Gastroesophageal sphincter (tissue), 3 donors: ENCODE measurements at regions not wholly inside any gene's neighbourhood (a gene's known extent, or its start where the extent isn't known, plus 50 kb on each side); places are given as distances from the start of the nearest gene placed in this dataset.

Experiments
- EP300 ChIP-seq: sonication (generic); formaldehyde crosslinking; IDR thresholded peaks from one replicate; pipeline ENCODE4 v1.6.1; 2017; ENCODE audit warnings: antibody characterized with exemption, mild to moderate bottlenecking
- TF ChIP-seq, protein P1 (sequence below), 4 experiments: fragments of 200-600 bp in 2 of 4; fragments of 450-650 bp in 2 of 4; sonication (generic) in 1 of 4; IDR thresholded peaks; one replicate each; pipeline ENCODE4 v1.5.1; 2017 to 2019; ENCODE audit warnings: antibody characterized with exemption in 4 of 4, mild to moderate bottlenecking in 2 of 4, moderate library complexity in 2 of 4

DNA sequence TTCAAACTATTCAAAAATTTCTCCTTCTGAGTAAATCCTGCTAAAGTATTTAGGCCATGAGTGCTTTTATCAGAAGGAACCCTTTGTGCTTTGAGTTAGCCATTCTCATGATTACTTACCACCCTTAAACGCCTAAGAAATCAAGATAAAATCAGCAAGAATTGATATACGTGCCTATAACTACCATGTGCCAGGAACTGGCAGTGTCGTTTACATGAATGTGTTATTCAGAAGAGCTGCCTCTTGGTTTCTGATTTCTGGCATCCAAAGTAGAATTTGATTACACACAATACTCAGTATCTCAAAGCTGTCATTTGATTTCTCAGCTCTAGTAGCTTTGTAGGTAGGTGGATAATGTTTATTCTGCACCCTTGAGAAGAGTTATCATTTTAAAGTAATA, 351.3 kb upstream of the CCDC54 start:
- no peak for TF ChIP-seq EP300
- TF ChIP-seq, protein P1, sequence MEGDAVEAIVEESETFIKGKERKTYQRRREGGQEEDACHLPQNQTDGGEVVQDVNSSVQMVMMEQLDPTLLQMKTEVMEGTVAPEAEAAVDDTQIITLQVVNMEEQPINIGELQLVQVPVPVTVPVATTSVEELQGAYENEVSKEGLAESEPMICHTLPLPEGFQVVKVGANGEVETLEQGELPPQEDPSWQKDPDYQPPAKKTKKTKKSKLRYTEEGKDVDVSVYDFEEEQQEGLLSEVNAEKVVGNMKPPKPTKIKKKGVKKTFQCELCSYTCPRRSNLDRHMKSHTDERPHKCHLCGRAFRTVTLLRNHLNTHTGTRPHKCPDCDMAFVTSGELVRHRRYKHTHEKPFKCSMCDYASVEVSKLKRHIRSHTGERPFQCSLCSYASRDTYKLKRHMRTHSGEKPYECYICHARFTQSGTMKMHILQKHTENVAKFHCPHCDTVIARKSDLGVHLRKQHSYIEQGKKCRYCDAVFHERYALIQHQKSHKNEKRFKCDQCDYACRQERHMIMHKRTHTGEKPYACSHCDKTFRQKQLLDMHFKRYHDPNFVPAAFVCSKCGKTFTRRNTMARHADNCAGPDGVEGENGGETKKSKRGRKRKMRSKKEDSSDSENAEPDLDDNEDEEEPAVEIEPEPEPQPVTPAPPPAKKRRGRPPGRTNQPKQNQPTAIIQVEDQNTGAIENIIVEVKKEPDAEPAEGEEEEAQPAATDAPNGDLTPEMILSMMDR (IDR thresholded peaks at IDR 0.05), result no peak
